Right lobe of liver (tissue), 4 donors: ENCODE measurements at regions not wholly inside any gene's neighbourhood (a gene's known extent, or its start where the extent isn't known, plus 50 kb on each side); places are given as distances from the start of the nearest gene placed in this dataset.

Experiments used
- POLR2A ChIP-seq: fragments of 450-650 bp; IDR thresholded peaks from one replicate; pipeline ENCODE4 v1.6.1; 2017; ENCODE audit warnings: antibody characterized with exemption, mild to moderate bottlenecking
- TF ChIP-seq, protein P1 (sequence below), 4 donors: fragments of 200-600 bp in 3 of 4; fragments of 450-650 bp in 1 of 4; IDR thresholded peaks; one replicate each; pipeline versions ENCODE4 v1.5.1 to v1.8.0; 2016 to 2022; ENCODE audit warnings: antibody characterized with exemption in 4 of 4, mild to moderate bottlenecking in 2 of 4
- donor health status: DM: no; HTN: no; CAD: no.
- donor health status: DM: no; HTN: no; CAD: no.
- donor health status: DM: no; HTN: yes; CAD: no.

DNA sequence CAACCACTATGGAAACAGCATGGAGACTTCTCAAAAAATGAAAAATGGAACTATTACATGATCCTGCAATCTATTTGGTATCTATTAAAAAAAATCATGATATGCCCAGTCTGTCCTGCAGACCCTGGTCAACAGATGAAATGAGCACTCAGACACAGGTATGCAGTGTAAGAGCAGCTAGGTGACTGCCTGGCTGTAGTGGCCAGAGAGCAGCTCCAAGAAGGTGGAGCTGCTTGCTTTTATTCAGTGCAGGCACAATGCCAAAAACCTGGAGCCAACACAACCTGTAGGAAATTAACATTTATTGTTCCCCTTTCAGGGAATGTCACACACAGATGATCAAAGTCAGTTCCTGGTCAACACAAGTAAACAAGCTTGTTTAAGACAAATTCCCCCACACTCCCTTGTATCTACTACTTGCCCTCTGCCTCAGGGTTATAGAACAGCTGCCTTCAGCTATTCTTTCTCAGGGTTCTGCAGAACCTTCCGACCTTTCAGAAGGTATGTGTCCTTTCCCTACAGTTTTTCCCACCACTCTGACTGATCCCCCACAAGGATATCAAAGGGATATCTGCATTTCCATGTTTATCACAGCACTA, 933.7 kb upstream of the SLITRK5 start:
- TF ChIP-seq, protein P1, sequence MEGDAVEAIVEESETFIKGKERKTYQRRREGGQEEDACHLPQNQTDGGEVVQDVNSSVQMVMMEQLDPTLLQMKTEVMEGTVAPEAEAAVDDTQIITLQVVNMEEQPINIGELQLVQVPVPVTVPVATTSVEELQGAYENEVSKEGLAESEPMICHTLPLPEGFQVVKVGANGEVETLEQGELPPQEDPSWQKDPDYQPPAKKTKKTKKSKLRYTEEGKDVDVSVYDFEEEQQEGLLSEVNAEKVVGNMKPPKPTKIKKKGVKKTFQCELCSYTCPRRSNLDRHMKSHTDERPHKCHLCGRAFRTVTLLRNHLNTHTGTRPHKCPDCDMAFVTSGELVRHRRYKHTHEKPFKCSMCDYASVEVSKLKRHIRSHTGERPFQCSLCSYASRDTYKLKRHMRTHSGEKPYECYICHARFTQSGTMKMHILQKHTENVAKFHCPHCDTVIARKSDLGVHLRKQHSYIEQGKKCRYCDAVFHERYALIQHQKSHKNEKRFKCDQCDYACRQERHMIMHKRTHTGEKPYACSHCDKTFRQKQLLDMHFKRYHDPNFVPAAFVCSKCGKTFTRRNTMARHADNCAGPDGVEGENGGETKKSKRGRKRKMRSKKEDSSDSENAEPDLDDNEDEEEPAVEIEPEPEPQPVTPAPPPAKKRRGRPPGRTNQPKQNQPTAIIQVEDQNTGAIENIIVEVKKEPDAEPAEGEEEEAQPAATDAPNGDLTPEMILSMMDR (IDR thresholded peaks at IDR 0.05) = no peak
- TF ChIP-seq POLR2A = no peak
